Activated CD8-positive, alpha-beta T cell treated with anti-CD3 and anti-CD28 coated beads for 36 hours (primary cell): ENCODE measurements at regions not wholly inside any gene's neighbourhood (a gene's known extent, or its start where the extent isn't known, plus 50 kb on each side); places are given as distances from the start of the nearest gene placed in this dataset.

Experiments used
- ATAC-seq: fragments of 200-7000 bp; cut with Tn5 transposase; one replicate; pipeline ENCODE4 v1.10.0; 2021; ENCODE audit warnings: mild to moderate bottlenecking, moderate library complexity
- CTCF ChIA-PET: fragments of 350-600 bp; sonication (Branson Sonifier 250); formaldehyde crosslinking; loops from one replicate; lab custom pipeline; 2021; ENCODE audit warnings: antibody characterized with exemption; lab: Charles Lee
- POLR2A ChIA-PET: fragments of 350-600 bp; sonication (Branson Sonifier 250); formaldehyde crosslinking; loops from one replicate; lab custom pipeline; 2021; ENCODE audit warnings: antibody characterized with exemption; lab: Charles Lee
- DNase-seq: peaks from one replicate; pipeline ENCODE4 v3.0.0-alpha.2; 2020
- H3K27ac Mint-ChIP-seq: one replicate; pipeline ENCODE4 v1.8.0; 2021; ENCODE audit warnings: mild to moderate bottlenecking, mixed read lengths
- H3K27me3 Mint-ChIP-seq: one replicate; pipeline ENCODE4 v1.8.0; 2021; ENCODE audit warnings: mixed read lengths
- H3K36me3 Mint-ChIP-seq: one replicate; pipeline ENCODE4 v1.8.0; 2021; ENCODE audit warnings: low read depth, mixed read lengths
- H3K4me1 Mint-ChIP-seq: one replicate; pipeline ENCODE4 v1.8.0; 2021; ENCODE audit warnings: low read depth, mixed read lengths
- H3K4me3 Mint-ChIP-seq: one replicate; pipeline ENCODE4 v1.8.0; 2021; ENCODE audit warnings: mild to moderate bottlenecking, moderate library complexity, mixed read lengths
- H3K9me3 Mint-ChIP-seq: one replicate; pipeline ENCODE4 v1.8.0; 2021; ENCODE audit warnings: mixed read lengths
- CTCF ChIP-seq: fragments of 200-600 bp; IDR thresholded peaks from one replicate; pipeline ENCODE4 v1.8.0; 2022; ENCODE audit warnings: antibody characterized with exemption, mild to moderate bottlenecking
- intact Hi-C: fragments of 100-400 bp; cut with micrococcal nuclease; formaldehyde crosslinking; loops from one replicate; pipeline ENCODE4 v1.10.0; 2022

- DNase-seq (no peak), ATAC-seq (no peak)
- H3K9me3 Mint-ChIP-seq, result no peaks in the 10 kb centered on the region
- H3K4me3 Mint-ChIP-seq, result no peak overlapping the region
- H3K27me3 Mint-ChIP-seq, result peaks cover 2% of the 10 kb centered on the region
- no peak for TF ChIP-seq CTCF
- H3K4me1 Mint-ChIP-seq, result no peaks in the 10 kb centered on the region
- no peak overlapping the region for H3K27ac Mint-ChIP-seq
- CTCF ChIA-PET, result no interaction called here
- POLR2A ChIA-PET, result interaction anchor here (0.6 kb wide), 1 partner anchor 675 kb away, joined by 3 read pairs; no protein-coding TSS in a partner anchor
- intact Hi-C loops, result no loop called here
- H3K36me3 Mint-ChIP-seq, result no peaks in the 10 kb centered on the region
Observed at GRCh38 chr6:143007646-143008045, 53.0 kb upstream of the AIG1 start.

- no peaks in the 10 kb centered on the region for H3K36me3 Mint-ChIP-seq
- peaks cover under 1% of the 10 kb centered on the region for H3K4me1 Mint-ChIP-seq
- no peaks in the 10 kb centered on the region for H3K9me3 Mint-ChIP-seq
- no peak for DNase-seq
- CTCF ChIA-PET, result interaction anchor here (1.2 kb wide), 1 partner anchor 14 kb away, joined by 3 read pairs; no protein-coding TSS in a partner anchor
- no peak for TF ChIP-seq CTCF
- POLR2A ChIA-PET, result interaction anchor here (1.3 kb wide), 1 partner anchor 16 kb away, joined by 3 read pairs; no protein-coding TSS in a partner anchor
- no peak overlapping the region for H3K27ac Mint-ChIP-seq
- peaks cover 2% of the 10 kb centered on the region for H3K27me3 Mint-ChIP-seq
- no peak for ATAC-seq
- intact Hi-C loops, result loop anchor here (10.0 kb wide), 1 partner anchor 55 kb away; no protein-coding TSS in a partner anchor
- H3K4me3 Mint-ChIP-seq, result no peak overlapping the region
Observed at GRCh38 chr6:143009851-143010250, 50.8 kb upstream of the AIG1 start.
